Omental fat pad (tissue), 3 donors: ENCODE measurements at regions not wholly inside any gene's neighbourhood (a gene's known extent, or its start where the extent isn't known, plus 50 kb on each side); places are given as distances from the start of the nearest gene placed in this dataset.
A peak's percentile ranks its signal among the peaks of the same experiment; 100 is the strongest.

Source experiments
- ATAC-seq: fragments of 150-250 bp; one replicate; pipeline ENCODE4 v1.9.1; 2016; ENCODE audit warnings: mild to moderate bottlenecking, moderate library complexity; ENCODE audit not compliant: low FRiP score
- DNase-seq: peaks from one replicate; pipeline ENCODE4 v3.0.0-alpha.2; 2019; ENCODE audit warnings: low spot score
- TF ChIP-seq, protein P1 (sequence below), 3 donors: fragments of 450-650 bp; IDR thresholded peaks; one replicate each; pipeline ENCODE4 v1.5.1; 2016 to 2017; ENCODE audit warnings: antibody characterized with exemption in 3 of 3, mild to moderate bottlenecking in 3 of 3, moderate library complexity in 2 of 3

- DNase-seq (no peak), ATAC-seq (no peak)
- TF ChIP-seq, protein P1, sequence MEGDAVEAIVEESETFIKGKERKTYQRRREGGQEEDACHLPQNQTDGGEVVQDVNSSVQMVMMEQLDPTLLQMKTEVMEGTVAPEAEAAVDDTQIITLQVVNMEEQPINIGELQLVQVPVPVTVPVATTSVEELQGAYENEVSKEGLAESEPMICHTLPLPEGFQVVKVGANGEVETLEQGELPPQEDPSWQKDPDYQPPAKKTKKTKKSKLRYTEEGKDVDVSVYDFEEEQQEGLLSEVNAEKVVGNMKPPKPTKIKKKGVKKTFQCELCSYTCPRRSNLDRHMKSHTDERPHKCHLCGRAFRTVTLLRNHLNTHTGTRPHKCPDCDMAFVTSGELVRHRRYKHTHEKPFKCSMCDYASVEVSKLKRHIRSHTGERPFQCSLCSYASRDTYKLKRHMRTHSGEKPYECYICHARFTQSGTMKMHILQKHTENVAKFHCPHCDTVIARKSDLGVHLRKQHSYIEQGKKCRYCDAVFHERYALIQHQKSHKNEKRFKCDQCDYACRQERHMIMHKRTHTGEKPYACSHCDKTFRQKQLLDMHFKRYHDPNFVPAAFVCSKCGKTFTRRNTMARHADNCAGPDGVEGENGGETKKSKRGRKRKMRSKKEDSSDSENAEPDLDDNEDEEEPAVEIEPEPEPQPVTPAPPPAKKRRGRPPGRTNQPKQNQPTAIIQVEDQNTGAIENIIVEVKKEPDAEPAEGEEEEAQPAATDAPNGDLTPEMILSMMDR (IDR thresholded peaks at IDR 0.05) = no peak
These were observed 123.9 kb upstream of the ADAMTSL1 start for GRCh38 chr9:18350036-18350435.

- DNase-seq (no peak), ATAC-seq (peak; percentile 53)
- TF ChIP-seq, protein P1 (IDR thresholded peaks at IDR 0.05) = no peak
These were observed 122.9 kb upstream of the ADAMTSL1 start for GRCh38 chr9:18350995-18351595.

- DNase-seq (no peak), ATAC-seq (no peak)
- TF ChIP-seq, protein P1 (IDR thresholded peaks at IDR 0.05) = no peak
These were observed 121.2 kb upstream of the ADAMTSL1 start for GRCh38 chr9:18352711-18353110.

DNA sequence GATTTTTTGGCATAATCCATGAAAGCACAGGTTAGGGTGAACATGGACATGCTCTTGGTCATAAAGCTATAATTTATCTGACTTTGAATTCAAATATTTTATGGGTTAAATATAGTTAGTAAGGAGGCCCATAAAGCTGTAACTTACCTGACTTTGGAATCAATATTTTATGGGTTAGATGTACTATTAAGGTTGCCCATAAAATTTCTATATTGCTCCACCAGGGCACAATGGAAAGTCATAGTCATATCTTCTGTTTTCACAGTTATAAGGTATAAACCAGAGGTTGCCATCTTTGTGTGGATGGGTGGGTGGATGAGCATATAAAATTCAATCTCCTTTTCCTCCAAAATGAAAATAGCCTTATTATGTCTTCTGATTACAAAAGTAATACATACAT, 120.5 kb upstream of the ADAMTSL1 start:
- TF ChIP-seq, protein P1 (IDR thresholded peaks at IDR 0.05) = no peak
- ATAC-seq = no peak
- no peak for DNase-seq

- DNase-seq (no peak), ATAC-seq (no peak)
- TF ChIP-seq, protein P1 (IDR thresholded peaks at IDR 0.05) = no peak
These were observed 116.6 kb upstream of the ADAMTSL1 start for GRCh38 chr9:18357321-18357720.

DNA sequence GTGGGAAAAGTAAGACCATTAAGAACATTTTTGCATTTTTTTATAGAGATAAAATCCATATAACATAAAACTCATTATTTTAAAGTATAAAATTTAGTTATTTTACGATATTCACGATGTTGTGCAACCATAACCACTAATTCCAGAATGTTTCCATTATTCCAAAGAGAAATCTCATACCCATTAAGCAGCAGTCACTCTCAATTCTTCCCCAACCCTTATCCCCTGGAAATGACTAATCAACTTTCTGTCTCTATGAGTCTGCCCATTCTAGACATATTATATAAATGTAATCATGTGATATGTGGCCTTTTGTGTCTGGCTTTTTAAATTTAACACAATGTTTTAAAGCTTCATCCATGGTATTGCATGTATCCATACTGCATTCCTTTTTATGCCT, 115.6 kb upstream of the ADAMTSL1 start:
- ATAC-seq (no peak), DNase-seq (no peak)
- TF ChIP-seq, protein P1 (IDR thresholded peaks at IDR 0.05) = no peak

DNA sequence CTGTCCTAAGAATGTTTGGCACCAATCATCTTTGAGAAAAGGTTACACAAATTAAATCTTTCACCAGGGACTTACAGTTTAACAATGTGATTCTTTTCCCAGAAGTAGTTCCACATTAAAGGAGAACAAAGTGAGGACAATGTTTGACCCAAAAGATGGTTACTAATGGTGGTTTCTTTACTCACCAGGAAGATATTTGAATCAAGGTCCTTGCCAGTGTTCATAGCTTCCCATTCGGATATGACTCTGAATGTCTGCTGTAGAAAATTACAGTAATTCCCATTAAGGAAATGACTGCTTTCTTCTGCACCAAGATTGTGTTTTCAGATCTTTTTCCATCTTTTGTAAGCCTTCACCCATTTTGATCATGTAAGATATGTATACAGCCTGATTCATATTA, 114.6 kb upstream of the ADAMTSL1 start:
- ATAC-seq (no peak), DNase-seq (no peak)
- TF ChIP-seq, protein P1 (IDR thresholded peaks at IDR 0.05) = no peak
